ENCODE measurements at regions not wholly inside any gene's neighbourhood (a gene's known extent, or its start where the extent isn't known, plus 50 kb on each side); places are given as distances from the start of the nearest gene placed in this dataset.

GRCh38 chr6:139638179-139638941 lies 263.9 kb upstream of the CITED2 start:
- no peak for DNase-seq (ENCODE audit: low read depth)

- DNase-seq (ENCODE audit: low read depth) = no peak
Observed at GRCh38 chr6:139637766-139638165, 263.3 kb upstream of the CITED2 start.

GRCh38 chr6:139636391-139636790 lies 261.9 kb upstream of the CITED2 start:
- DNase-seq (ENCODE audit: low read depth) = no peak

GRCh38 chr6:139635401-139636130 lies 261.1 kb upstream of the CITED2 start:
- no peak for DNase-seq (ENCODE audit: low read depth)

DNA sequence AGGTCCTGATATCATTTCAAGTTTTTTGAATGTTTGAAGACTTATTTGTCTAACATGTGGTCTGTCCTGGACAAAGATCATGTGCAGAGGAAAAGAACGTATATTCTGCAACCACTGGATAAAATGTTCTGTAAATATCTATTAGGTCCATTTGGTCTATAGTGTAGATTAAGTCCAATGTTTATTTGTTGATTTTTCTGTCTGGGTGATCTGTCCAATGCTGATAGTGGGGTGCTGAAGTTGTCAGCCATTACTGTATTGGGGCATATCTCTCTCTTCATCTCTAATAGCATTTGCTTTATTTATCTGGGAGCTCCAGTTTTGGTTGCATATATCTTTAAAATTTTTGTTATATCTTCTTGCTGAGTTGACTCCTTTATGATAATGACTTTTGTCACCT lies 258.4 kb upstream of the CITED2 start:
- DNase-seq (ENCODE audit: low read depth) = no peak

DNA sequence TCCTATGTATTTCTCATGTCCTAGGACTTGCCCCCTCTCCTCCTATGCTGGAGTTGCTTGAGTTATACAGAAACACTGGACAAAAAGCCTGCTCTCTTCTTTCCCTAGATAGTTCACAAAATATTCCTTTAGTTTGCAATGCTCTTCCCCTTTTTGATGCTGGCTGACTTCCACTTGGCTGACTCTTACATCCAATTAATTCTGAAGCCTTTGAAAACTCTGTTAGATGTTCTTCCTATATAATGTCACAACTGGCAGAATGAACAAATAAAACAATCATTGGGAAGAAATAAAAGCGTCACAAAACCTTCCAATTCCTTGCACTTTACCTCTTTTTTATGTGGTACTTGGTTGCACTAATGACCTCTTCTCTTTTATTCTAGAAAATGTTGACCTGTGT lies 253.8 kb upstream of the CITED2 start:
- no peak for DNase-seq (ENCODE audit: low read depth)

DNA sequence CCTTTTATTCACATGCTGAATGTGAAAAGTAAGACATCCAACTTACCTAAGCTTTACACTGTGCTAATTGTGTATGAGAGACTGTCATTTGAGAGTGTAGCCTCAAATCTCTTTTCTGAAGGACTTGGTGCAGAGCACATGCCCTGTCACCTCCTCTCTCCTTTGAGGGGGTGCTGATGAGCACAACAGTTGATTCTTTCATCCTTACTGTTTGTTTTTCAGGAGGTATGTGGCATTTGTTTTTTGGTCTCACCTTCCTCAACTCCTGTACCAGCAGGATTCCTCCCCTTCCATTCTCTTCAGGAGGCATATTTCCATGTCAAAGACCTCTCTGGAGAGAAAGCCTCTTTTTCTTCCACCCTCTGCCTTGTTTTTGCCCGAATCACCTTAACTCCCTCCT lies 252.6 kb upstream of the CITED2 start:
- DNase-seq (ENCODE audit: low read depth) = no peak

GRCh38 chr6:139625998-139626975 lies 251.8 kb upstream of the CITED2 start:
- DNase-seq (ENCODE audit: low read depth) = no peak

DNA sequence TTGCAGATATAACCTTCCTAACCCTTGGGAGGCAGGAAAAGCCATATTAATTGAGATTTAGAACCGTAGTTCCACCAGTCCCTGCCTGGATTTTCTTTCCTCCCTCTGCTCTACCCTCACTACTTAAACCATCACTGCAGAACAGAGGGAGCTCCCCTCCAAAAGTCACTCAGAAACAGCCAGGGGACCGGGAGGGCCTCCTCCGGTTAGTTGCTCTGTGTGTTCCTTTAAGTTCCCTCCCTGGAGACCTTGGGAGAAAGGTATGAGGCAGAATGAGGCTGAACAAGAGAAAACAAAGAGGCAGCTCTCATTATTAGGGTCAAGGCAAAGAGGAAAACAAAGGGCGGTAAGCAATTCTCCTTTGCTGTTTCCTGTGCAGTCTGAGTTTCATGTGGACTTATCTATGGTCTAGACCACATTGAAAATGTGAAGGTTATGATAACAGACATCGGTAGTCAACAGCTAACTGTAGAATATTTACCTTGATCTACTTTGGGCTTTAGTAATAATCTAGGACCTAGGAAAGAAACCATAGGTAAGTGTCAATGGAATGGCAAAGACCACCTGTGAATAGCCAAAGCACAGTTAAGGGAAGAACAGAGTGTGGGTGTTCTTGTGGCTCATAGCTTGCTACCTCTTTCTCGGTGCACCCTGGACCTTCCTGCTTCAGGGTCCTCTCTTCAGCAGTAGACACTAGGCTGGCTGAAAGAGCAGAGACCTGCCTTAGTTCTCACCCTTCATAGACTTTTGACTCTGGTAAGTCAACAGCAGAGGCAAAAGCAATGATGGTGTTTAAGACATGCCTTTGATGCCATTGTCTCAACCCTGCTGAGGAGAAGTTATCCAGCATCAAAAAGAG lies 250.9 kb upstream of the CITED2 start:
- no peak for DNase-seq (ENCODE audit: low read depth)

DNA sequence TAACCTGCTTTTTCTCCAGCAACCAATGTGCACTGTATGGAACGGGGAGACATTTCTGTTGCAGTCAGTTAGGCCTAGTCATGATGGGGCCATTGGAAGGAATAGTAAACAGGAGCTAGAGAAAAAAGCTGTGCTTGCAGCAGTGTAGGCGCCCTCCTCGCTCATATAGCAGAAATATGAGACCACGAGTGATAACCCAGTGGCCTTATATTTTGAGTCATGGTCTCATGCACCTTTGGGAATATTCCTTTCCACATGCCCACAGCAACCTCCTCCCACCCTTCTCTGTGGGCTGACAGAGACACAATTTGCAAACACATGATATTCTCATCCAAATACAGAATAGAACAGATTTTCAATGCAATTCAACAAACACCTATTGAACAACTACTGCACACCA lies 248.9 kb upstream of the CITED2 start:
- no peak for DNase-seq (ENCODE audit: low read depth)

DNA sequence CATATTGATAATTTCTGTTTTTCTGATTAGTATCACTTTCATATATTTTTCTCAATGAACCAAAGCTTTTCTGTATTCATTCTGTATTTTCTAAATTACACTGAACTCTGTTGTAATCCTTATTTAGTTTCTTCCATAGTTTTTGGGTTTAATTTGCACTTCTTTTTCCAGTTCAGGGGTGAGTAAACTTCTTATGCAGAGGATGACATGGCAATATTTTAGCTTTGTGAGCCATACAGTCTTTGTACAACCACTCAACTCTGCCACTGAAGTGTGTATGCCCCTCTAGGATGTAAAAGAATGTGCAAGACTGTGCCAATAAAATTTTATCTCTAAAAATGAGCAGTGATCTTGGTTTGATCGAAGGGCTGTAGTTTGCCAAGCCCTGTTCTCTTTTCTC lies 239.0 kb upstream of the CITED2 start:
- no peak for DNase-seq (ENCODE audit: low read depth)

DNA sequence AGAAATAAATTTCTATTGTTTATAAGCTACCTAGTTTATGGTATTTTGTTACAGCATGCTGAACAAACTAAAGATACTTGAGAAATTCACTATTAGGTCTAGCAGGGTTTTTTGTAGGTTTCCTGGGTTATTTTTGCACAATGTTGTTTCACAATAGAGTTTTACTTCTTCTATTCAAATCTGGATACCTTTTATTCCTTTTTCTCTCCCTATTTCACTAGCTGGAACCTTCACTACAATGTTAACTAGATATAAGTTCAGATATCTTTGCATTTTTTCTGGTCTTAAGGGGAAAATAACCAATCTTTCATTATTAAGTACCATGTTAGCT lies 237.7 kb upstream of the CITED2 start:
- no peak for DNase-seq (ENCODE audit: low read depth)

DNA sequence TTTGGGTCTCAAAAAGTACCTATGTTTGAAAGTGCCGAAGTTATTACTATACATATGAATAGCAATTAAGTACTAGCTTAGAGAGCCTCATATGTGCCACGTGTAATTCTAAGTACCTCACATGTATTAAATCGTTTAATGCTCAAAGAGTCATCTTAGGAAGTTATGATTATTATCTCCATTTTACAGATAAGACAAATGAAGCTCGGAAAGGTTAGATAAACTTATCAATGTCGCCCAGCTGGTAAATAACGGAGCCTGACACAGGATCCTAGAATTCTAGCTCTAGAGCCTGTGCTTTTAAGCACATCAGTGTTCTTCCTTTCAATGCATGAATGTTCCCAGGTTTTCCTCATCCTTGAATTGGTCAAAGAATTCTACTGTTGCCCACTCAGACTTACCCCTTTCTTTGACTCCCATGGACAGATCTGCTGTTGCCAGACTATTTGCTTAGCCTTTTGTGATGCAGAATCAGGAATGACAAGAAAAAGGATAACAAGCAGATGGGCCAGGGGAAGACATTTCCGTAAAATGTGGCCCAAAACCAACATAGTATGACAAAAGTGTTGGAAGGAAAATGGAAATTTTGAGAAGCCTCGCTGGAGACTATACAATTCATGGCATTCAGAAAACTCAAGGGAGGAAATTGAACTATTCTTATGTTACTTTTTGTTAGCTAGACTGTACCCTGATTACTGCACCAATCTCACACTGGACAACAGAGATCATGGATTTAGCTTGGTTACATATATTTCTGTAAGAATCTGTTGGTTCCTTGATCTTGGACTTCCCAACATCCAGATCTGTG lies 237.1 kb upstream of the CITED2 start:
- DNase-seq (ENCODE audit: low read depth) = no peak

DNA sequence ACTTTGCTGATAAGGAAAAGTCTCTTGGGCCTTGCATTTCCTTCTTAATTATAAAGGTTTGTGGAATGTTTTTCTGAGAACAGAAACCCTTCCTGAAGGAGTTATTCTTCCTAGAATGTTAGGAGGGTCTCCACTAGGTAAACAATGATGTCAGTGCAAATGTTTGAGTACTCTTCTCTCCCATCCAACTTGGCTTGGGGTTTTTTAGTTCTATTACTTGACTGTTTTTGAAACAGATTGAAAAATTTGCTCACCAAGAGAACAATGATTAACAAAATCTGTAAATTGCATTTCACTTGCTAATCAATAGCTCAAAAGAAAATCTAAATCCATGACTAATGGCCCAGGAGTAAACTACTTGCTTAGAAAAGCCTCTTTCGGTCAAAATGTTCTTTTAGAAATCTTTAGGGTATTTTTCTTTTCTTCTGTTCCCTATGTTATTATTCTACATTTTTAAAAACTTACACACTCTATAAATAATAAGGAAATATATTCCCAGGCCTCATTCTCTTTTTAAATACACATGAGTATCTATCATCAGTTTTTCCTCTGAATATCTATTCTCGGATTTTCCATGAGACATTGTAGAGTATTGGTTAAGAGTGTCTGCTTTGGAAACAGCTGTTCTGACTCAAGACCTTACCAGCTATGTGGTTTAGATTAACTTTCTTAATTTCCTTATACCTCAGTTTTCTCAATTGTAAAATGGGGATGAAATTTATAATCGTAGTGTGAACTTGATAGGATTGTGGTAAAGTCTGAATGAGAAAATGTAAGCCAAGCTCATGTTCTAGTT lies 234.2 kb upstream of the CITED2 start:
- no peak for DNase-seq (ENCODE audit: low read depth)

DNA sequence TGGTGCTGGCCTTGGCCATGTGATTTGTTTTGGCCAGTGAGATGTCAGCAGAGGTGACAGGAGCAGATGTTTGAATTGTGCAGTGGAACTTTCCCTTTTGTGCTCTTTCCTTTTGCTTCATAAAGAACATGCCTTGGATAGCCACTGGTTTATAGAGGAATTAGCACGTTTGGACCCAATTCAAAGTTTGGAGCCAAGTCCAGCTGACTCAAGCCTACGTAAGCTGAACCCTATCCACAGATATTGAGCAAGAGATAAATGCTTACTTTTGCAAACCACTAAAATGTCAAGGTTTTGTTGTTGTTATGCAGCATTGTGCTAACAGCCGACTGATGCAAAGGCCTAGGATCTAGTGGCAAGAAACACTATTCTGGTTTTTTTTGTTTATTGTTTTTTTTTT lies 230.9 kb upstream of the CITED2 start:
- peak; percentile 28 for DNase-seq (ENCODE audit: low read depth)

GRCh38 chr6:139603581-139603980 lies 229.1 kb upstream of the CITED2 start:
- no peak for DNase-seq (ENCODE audit: low read depth)

DNA sequence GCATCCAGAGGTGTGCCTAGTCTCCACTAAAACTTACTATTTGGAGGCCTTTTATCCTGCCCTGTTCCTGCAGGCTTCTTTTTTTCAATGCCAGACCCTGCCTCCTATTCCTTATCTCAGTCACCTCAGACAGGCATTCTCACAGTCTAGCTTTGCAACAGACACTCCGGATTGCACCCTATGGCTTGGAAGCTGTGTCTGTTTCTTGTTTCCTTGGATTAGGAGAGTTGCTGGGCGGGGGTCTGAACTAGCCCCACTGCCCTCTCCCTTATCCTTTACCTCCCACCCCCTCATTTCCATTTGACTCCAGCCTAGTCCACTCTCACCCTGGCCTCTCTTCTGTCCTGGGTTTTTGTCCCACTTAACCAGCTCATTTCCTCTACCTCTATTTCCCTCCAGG lies 228.1 kb upstream of the CITED2 start:
- no peak for DNase-seq (ENCODE audit: low read depth)

- no peak for DNase-seq (ENCODE audit: low read depth)
Observed at GRCh38 chr6:139600919-139601475, 226.5 kb upstream of the CITED2 start.

DNA sequence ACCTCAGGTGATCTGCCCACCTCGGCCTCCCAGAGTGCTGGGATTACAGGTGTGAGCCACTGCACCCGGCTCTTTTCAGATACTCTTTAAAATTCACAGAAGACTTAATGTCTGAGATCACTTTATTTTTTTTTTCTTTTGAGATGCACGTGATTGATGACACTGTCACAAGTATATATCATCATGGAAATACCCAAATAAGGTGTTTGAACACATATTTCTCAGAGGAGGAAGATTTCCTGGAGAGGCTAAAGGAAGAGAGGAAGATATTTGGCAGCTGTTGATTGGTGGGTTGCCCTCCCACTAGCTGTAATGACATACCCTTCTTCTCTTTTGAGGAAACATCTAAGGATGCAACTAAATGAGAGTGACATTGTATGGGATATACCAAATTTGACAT lies 225.9 kb upstream of the CITED2 start:
- no peak for DNase-seq (ENCODE audit: low read depth)
